Activated T-helper 17 cell treated with anti-CD3 and anti-CD28 coated beads, Interleukin-2, amount 50 U/mL, for 72 hours (primary cell): ENCODE measurements at regions not wholly inside any gene's neighbourhood (a gene's known extent, or its start where the extent isn't known, plus 50 kb on each side); places are given as distances from the start of the nearest gene placed in this dataset.
"Not testable (repeated sequence)": the region's sequence is repeated elsewhere in the genome, so short reads cannot be mapped to it uniquely, and the experiment has no call there.

Source experiments
- ATAC-seq: fragments of 150-1000 bp; cut with Tn5 transposase; replicated peaks from 2 replicates; pipeline ENCODE4 v1.10.0; 2021; ENCODE audit warnings: mild to moderate bottlenecking, moderate library complexity
- H3K27ac Mint-ChIP-seq: one replicate; pipeline ENCODE4 v1.8.0; 2022; ENCODE audit warnings: mixed read lengths
- H3K27me3 Mint-ChIP-seq: one replicate; pipeline ENCODE4 v1.8.0; 2022; ENCODE audit warnings: mixed read lengths
- H3K36me3 Mint-ChIP-seq: one replicate; pipeline ENCODE4 v1.8.0; 2022; ENCODE audit warnings: low read depth, mild to moderate bottlenecking, mixed read lengths
- H3K4me1 Mint-ChIP-seq: one replicate; pipeline ENCODE4 v1.8.0; 2022; ENCODE audit warnings: mixed read lengths
- H3K4me3 Mint-ChIP-seq: one replicate; pipeline ENCODE4 v1.8.0; 2022; ENCODE audit warnings: mild to moderate bottlenecking, mixed read lengths
- H3K9me3 Mint-ChIP-seq: one replicate; pipeline ENCODE4 v1.8.0; 2022; ENCODE audit warnings: mixed read lengths

GRCh38 chr6:144633886-144634285 is 348.8 kb downstream of the UTRN start:
- Mint-ChIP-seq H3K9me3 (peaks cover 3% of the 10 kb centered on the region), H3K36me3 (peaks cover 5% of the 10 kb centered on the region), H3K27ac (no peak overlapping the region), H3K4me1 (peaks cover 10% of the 10 kb centered on the region), H3K27me3 (no peaks in the 10 kb centered on the region), H3K4me3 (no peak overlapping the region)
- ATAC-seq, result no peak

GRCh38 chr6:144634371-144634770 is 349.2 kb downstream of the UTRN start:
- ATAC-seq, result no peak
- Mint-ChIP-seq H3K4me1 (peaks cover 9% of the 10 kb centered on the region), H3K36me3 (peaks cover 5% of the 10 kb centered on the region), H3K9me3 (peaks cover 3% of the 10 kb centered on the region), H3K4me3 (no peak overlapping the region), H3K27ac (no peak overlapping the region), H3K27me3 (no peaks in the 10 kb centered on the region)

- no peaks in the 10 kb centered on the region for H3K27me3 Mint-ChIP-seq
Measured at GRCh38 chr6:144635051-144635450, 349.9 kb downstream of the UTRN start.

GRCh38 chr6:144636025-144636424 is 350.9 kb downstream of the UTRN start:
- not testable (repeated sequence) for H3K27ac Mint-ChIP-seq, H3K36me3 Mint-ChIP-seq, H3K4me1 Mint-ChIP-seq, H3K27me3 Mint-ChIP-seq, H3K9me3 Mint-ChIP-seq, H3K4me3 Mint-ChIP-seq, ATAC-seq

More at GRCh38 chr6:144635051-144635450, 349.9 kb downstream of the UTRN start:
- Mint-ChIP-seq H3K36me3 (peaks cover 5% of the 10 kb centered on the region), H3K4me3 (no peak overlapping the region), H3K27ac (no peak overlapping the region), H3K4me1 (peaks cover 5% of the 10 kb centered on the region), H3K9me3 (no peaks in the 10 kb centered on the region)
- no peak for ATAC-seq

GRCh38 chr6:144637541-144637940 is 352.4 kb downstream of the UTRN start:
- H3K4me1 Mint-ChIP-seq, result peaks cover 5% of the 10 kb centered on the region
- H3K9me3 Mint-ChIP-seq, result no peaks in the 10 kb centered on the region
- H3K27ac Mint-ChIP-seq, result no peak overlapping the region
- no peak overlapping the region for H3K4me3 Mint-ChIP-seq
- no peak for ATAC-seq
- H3K27me3 Mint-ChIP-seq, result no peaks in the 10 kb centered on the region
- H3K36me3 Mint-ChIP-seq, result peaks cover 5% of the 10 kb centered on the region

GRCh38 chr6:144639654-144640053 is 354.5 kb downstream of the UTRN start:
- Mint-ChIP-seq H3K4me1 (peaks cover 5% of the 10 kb centered on the region), H3K36me3 (no peaks in the 10 kb centered on the region), H3K27me3 (no peaks in the 10 kb centered on the region), H3K27ac (no peak overlapping the region), H3K4me3 (no peak overlapping the region), H3K9me3 (no peaks in the 10 kb centered on the region)
- ATAC-seq, result no peak

- Mint-ChIP-seq H3K4me1 (peaks cover 5% of the 10 kb centered on the region), H3K27me3 (no peaks in the 10 kb centered on the region), H3K4me3 (no peak overlapping the region), H3K36me3 (no peaks in the 10 kb centered on the region), H3K9me3 (no peaks in the 10 kb centered on the region), H3K27ac (no peak overlapping the region)
- no peak for ATAC-seq
Measured at GRCh38 chr6:144641286-144641685, 356.2 kb downstream of the UTRN start.

GRCh38 chr6:144644776-144645175 is 359.6 kb downstream of the UTRN start:
- Mint-ChIP-seq H3K9me3 (no peaks in the 10 kb centered on the region), H3K4me1 (no peaks in the 10 kb centered on the region), H3K27me3 (no peaks in the 10 kb centered on the region), H3K27ac (no peak overlapping the region), H3K4me3 (no peak overlapping the region), H3K36me3 (no peaks in the 10 kb centered on the region)
- ATAC-seq, result no peak

GRCh38 chr6:144646093-144647056 is 361.2 kb downstream of the UTRN start:
- Mint-ChIP-seq H3K27me3 (no peaks in the 10 kb centered on the region), H3K4me1 (no peaks in the 10 kb centered on the region), H3K36me3 (no peaks in the 10 kb centered on the region), H3K9me3 (no peaks in the 10 kb centered on the region), H3K4me3 (no peak overlapping the region), H3K27ac (no peak overlapping the region)
- ATAC-seq, result no peak

GRCh38 chr6:144647406-144647964 is 362.4 kb downstream of the UTRN start:
- no peaks in the 10 kb centered on the region for H3K36me3 Mint-ChIP-seq
- H3K4me3 Mint-ChIP-seq, result no peak overlapping the region
- H3K27me3 Mint-ChIP-seq, result no peaks in the 10 kb centered on the region
- no peak overlapping the region for H3K27ac Mint-ChIP-seq
- peaks cover 6% of the 10 kb centered on the region for H3K4me1 Mint-ChIP-seq
- no peaks in the 10 kb centered on the region for H3K9me3 Mint-ChIP-seq
- no peak for ATAC-seq

GRCh38 chr6:144647971-144648651 is 363.0 kb downstream of the UTRN start:
- H3K9me3 Mint-ChIP-seq, result no peaks in the 10 kb centered on the region
- no peak for ATAC-seq
- H3K4me3 Mint-ChIP-seq, result no peak overlapping the region
- H3K4me1 Mint-ChIP-seq, result peaks cover 6% of the 10 kb centered on the region
- no peaks in the 10 kb centered on the region for H3K27me3 Mint-ChIP-seq
- no peak overlapping the region for H3K27ac Mint-ChIP-seq
- H3K36me3 Mint-ChIP-seq, result no peaks in the 10 kb centered on the region

- Mint-ChIP-seq H3K27ac (no peak overlapping the region), H3K9me3 (no peaks in the 10 kb centered on the region), H3K27me3 (no peaks in the 10 kb centered on the region), H3K36me3 (no peaks in the 10 kb centered on the region), H3K4me3 (no peak overlapping the region), H3K4me1 (peaks cover 11% of the 10 kb centered on the region)
- no peak for ATAC-seq
Measured at GRCh38 chr6:144649085-144649484, 363.9 kb downstream of the UTRN start.

- Mint-ChIP-seq H3K27me3 (no peaks in the 10 kb centered on the region), H3K4me3 (no peak overlapping the region), H3K9me3 (no peaks in the 10 kb centered on the region), H3K36me3 (no peaks in the 10 kb centered on the region), H3K4me1 (peaks cover 23% of the 10 kb centered on the region), H3K27ac (no peak overlapping the region)
- no peak for ATAC-seq
Measured at GRCh38 chr6:144651234-144651633, 366.1 kb downstream of the UTRN start.

GRCh38 chr6:144652292-144652891 is 367.3 kb downstream of the UTRN start:
- H3K27ac Mint-ChIP-seq, result peak overlapping the region; percentile 26
- no peaks in the 10 kb centered on the region for H3K36me3 Mint-ChIP-seq
- H3K9me3 Mint-ChIP-seq, result no peaks in the 10 kb centered on the region
- H3K4me1 Mint-ChIP-seq, result peaks cover 25% of the 10 kb centered on the region
- ATAC-seq, result no peak
- H3K27me3 Mint-ChIP-seq, result no peaks in the 10 kb centered on the region
- H3K4me3 Mint-ChIP-seq, result no peak overlapping the region
